Natural killer cell (primary cell): ENCODE measurements at regions not wholly inside any gene's neighbourhood (a gene's known extent, or its start where the extent isn't known, plus 50 kb on each side); places are given as distances from the start of the nearest gene placed in this dataset.

Experiments used
- ATAC-seq, 3 donors: fragments of 150-1000 bp in 2 of 3; fragments of 200-7000 bp in 1 of 3; cut with Tn5 transposase; 1 replicate in 1 of 3; 2 replicates in 2 of 3; pipeline ENCODE4 v1.10.0; 2021; ENCODE audit warnings: mild to moderate bottlenecking in 2 of 3, moderate library complexity in 2 of 3
- DNase-seq, 2 donors: peaks; one replicate each; pipeline versions ENCODE4 v3.0.0 to v3.0.0-alpha.2; 2013 to 2021; ENCODE audit warnings: mixed read lengths in 1 of 2
- H3K27ac ChIP-seq: one replicate; pipeline ENCODE4 v1.5.1; 2013; ENCODE audit warnings: mild to moderate bottlenecking, low read length
- H3K27me3 ChIP-seq: one replicate; pipeline ENCODE4 v1.6.1; 2013; ENCODE audit warnings: low read length; ENCODE audit not compliant: control insufficient read depth, insufficient read depth
- H3K36me3 ChIP-seq: one replicate; pipeline ENCODE4 v1.6.1; 2013; ENCODE audit warnings: low read length; ENCODE audit not compliant: control insufficient read depth, insufficient read depth
- H3K4me1 ChIP-seq: one replicate; pipeline ENCODE4 v1.6.1; 2013; ENCODE audit warnings: low read length; ENCODE audit not compliant: control insufficient read depth, insufficient read depth
- H3K4me3 ChIP-seq: one replicate; pipeline ENCODE4 v1.5.1; 2013; ENCODE audit warnings: low read length
- H3K9me3 ChIP-seq: one replicate; pipeline ENCODE4 v1.6.1; 2013; ENCODE audit warnings: low read length; ENCODE audit not compliant: control insufficient read depth, insufficient read depth
- H3K27ac Mint-ChIP-seq, 2 donors: one replicate each; pipeline ENCODE4 v1.8.0; 2022; ENCODE audit warnings: mild to moderate bottlenecking in 2 of 2, mixed read lengths in 2 of 2, moderate library complexity in 1 of 2
- H3K27me3 Mint-ChIP-seq, 2 donors: one replicate each; pipeline ENCODE4 v1.8.0; 2022; ENCODE audit warnings: low read depth in 2 of 2, mixed read lengths in 2 of 2
- H3K36me3 Mint-ChIP-seq: one replicate; pipeline ENCODE4 v1.8.0; 2022; ENCODE audit warnings: mixed read lengths
- H3K4me1 Mint-ChIP-seq, 2 donors: one replicate each; pipeline ENCODE4 v1.8.0; 2022; ENCODE audit warnings: mixed read lengths in 2 of 2
- H3K4me3 Mint-ChIP-seq: one replicate; pipeline ENCODE4 v1.8.0; 2022; ENCODE audit warnings: mild to moderate bottlenecking, moderate library complexity, mixed read lengths
- H3K9me3 Mint-ChIP-seq, 2 donors: one replicate each; pipeline ENCODE4 v1.8.0; 2022; ENCODE audit warnings: mixed read lengths in 2 of 2
- CTCF ChIP-seq: fragments of 200-600 bp; IDR thresholded peaks from one replicate; pipeline ENCODE4 v1.8.0; 2022; ENCODE audit warnings: antibody characterized with exemption
- WGBS: methylation state at CpG from one replicate; pipeline ENCODE4 v1.1.7; 2013; ENCODE audit warnings: missing lambda C conversion rate; ENCODE audit not compliant: insufficient coverage; 5-methylcytosine and 5-hydroxymethylcytosine counted together
- intact Hi-C: fragments of 100-400 bp; cut with micrococcal nuclease; formaldehyde crosslinking; loops from one replicate; pipeline ENCODE4 v1.14.2; 2022

GRCh38 chr1:30397576-30397975, 325.8 kb downstream of the MATN1 start:
- H3K9me3 Mint-ChIP-seq, result no peaks in the 10 kb centered on the region
- intact Hi-C loops, result no loop called here

GRCh38 chr1:30395631-30396030, 327.8 kb downstream of the MATN1 start:
- no peak for TF ChIP-seq CTCF
- Mint-ChIP-seq H3K4me1 (no peaks in the 10 kb centered on the region), H3K27me3 (peaks cover 12 to 30% of the 10 kb centered on the region in 2 donors), H3K27ac (no peak overlapping the region), H3K9me3 (peaks cover 0 to 3% of the 10 kb centered on the region in 2 donors), H3K4me3 (no peak overlapping the region), H3K36me3 (no peaks in the 10 kb centered on the region)
- Histone ChIP-seq H3K27me3 (no peaks in the 10 kb centered on the region), H3K4me1 (no peaks in the 10 kb centered on the region), H3K27ac (no peak overlapping the region), H3K4me3 (no peak overlapping the region), H3K9me3 (no peaks in the 10 kb centered on the region), H3K36me3 (no peaks in the 10 kb centered on the region)
- intact Hi-C loops, result no loop called here
- DNase-seq, result no peak
- ATAC-seq, result no peak
- WGBS, result 75% methylated on average over 1 of the region's 2 CpGs

More at GRCh38 chr1:30397576-30397975, 325.8 kb downstream of the MATN1 start:
- no peaks in the 10 kb centered on the region for H3K4me1 Mint-ChIP-seq
- no peaks in the 10 kb centered on the region for H3K36me3 ChIP-seq
- ATAC-seq, result no peak
- no peaks in the 10 kb centered on the region for H3K9me3 ChIP-seq
- WGBS, result 78% methylated on average over 6 of the region's 6 CpGs
- H3K27ac Mint-ChIP-seq, result no peak overlapping the region
- peaks cover 5 to 13% of the 10 kb centered on the region in 2 donors for H3K27me3 Mint-ChIP-seq
- H3K27ac ChIP-seq, result no peak overlapping the region
- H3K36me3 Mint-ChIP-seq, result no peaks in the 10 kb centered on the region
- no peak for TF ChIP-seq CTCF
- no peak overlapping the region for H3K4me3 ChIP-seq
- no peak overlapping the region for H3K4me3 Mint-ChIP-seq
- no peak for DNase-seq
- no peaks in the 10 kb centered on the region for H3K27me3 ChIP-seq
- no peaks in the 10 kb centered on the region for H3K4me1 ChIP-seq

- Mint-ChIP-seq H3K4me3 (no peak overlapping the region), H3K27me3 (peaks cover 16 to 40% of the 10 kb centered on the region in 2 donors), H3K27ac (no peak overlapping the region), H3K4me1 (no peaks in the 10 kb centered on the region), H3K9me3 (peaks cover 0 to 3% of the 10 kb centered on the region in 2 donors), H3K36me3 (no peaks in the 10 kb centered on the region)
- no peaks in the 10 kb centered on the region for H3K27me3 ChIP-seq
- H3K36me3 ChIP-seq, result no peaks in the 10 kb centered on the region
- H3K4me1 ChIP-seq, result no peaks in the 10 kb centered on the region
- no peak for TF ChIP-seq CTCF
- H3K4me3 ChIP-seq, result no peak overlapping the region
- intact Hi-C loops, result no loop called here
- WGBS, result 77% methylated on average over 4 of the region's 4 CpGs
- H3K27ac ChIP-seq, result no peak overlapping the region
- ATAC-seq, result no peak
- no peaks in the 10 kb centered on the region for H3K9me3 ChIP-seq
- no peak for DNase-seq
Measured at GRCh38 chr1:30388386-30388785, 335.0 kb downstream of the MATN1 start.

- H3K9me3 Mint-ChIP-seq, result no peaks in the 10 kb centered on the region
- H3K36me3 ChIP-seq, result no peaks in the 10 kb centered on the region
- no peaks in the 10 kb centered on the region for H3K4me1 ChIP-seq
- no peaks in the 10 kb centered on the region for H3K9me3 ChIP-seq
- 79% methylated on average over 17 of the region's 17 CpGs for WGBS
- no peak overlapping the region for H3K27ac ChIP-seq
- H3K4me3 Mint-ChIP-seq, result no peak overlapping the region
- TF ChIP-seq CTCF, result no peak
- no peak overlapping the region for H3K27ac Mint-ChIP-seq
- H3K27me3 ChIP-seq, result no peaks in the 10 kb centered on the region
- no peaks in the 10 kb centered on the region for H3K4me1 Mint-ChIP-seq
- H3K36me3 Mint-ChIP-seq, result no peaks in the 10 kb centered on the region
- DNase-seq (no peak), ATAC-seq (no peak)
- intact Hi-C loops, result no loop called here
- no peak overlapping the region for H3K4me3 ChIP-seq
- peaks cover 12 to 19% of the 10 kb centered on the region in 2 donors for H3K27me3 Mint-ChIP-seq
Measured at GRCh38 chr1:30386156-30386926, 337.0 kb downstream of the MATN1 start.
